PC-9 (cell line): ENCODE measurements at regions not wholly inside any gene's neighbourhood (a gene's known extent, or its start where the extent isn't known, plus 50 kb on each side); places are given as distances from the start of the nearest gene placed in this dataset.

Experiments used
- BruUV-seq: library from RNA; stranded (reverse); fragments of 400-500 nt; replicated peaks from 2 replicates; lab custom pipeline; 2021; lab: Mats Ljungman, UMichigan
- CTCF ChIA-PET: fragments of 300-600 bp; sonication (Branson Sonifier 250); formaldehyde crosslinking; loops from one replicate; lab custom pipeline; 2022; ENCODE audit warnings: antibody characterized with exemption; lab: Charles Lee
- POLR2A ChIA-PET: fragments of 300-600 bp; sonication (Branson Sonifier 250); formaldehyde crosslinking; loops from one replicate; lab custom pipeline; 2022; ENCODE audit warnings: antibody characterized with exemption; ENCODE audit not compliant: unreplicated experiment; lab: Charles Lee
- DNase-seq, 2 experiments: peaks; one replicate each; pipeline versions ENCODE4 v3.0.0 to v3.0.0-alpha.2; 2015 to 2022; ENCODE audit warnings: mixed read lengths in 1 of 2
- H2AFZ ChIP-seq: fragments of 200-600 bp; sonication (generic); 2 replicates; pipeline ENCODE4 v1.8.1; 2017; ENCODE audit warnings: antibody characterized with exemption
- H3F3A ChIP-seq: fragments of 200-600 bp; sonication (generic); 2 replicates; pipeline ENCODE4 v1.8.1; 2017; ENCODE audit warnings: antibody characterized with exemption, mild to moderate bottlenecking, low read depth; ENCODE audit not compliant: insufficient read depth
- H3K27ac ChIP-seq: fragments of 200-600 bp; sonication (generic); 2 replicates; pipeline ENCODE4 v1.6.1; 2016; ENCODE audit warnings: mixed run types
- H3K27me3 ChIP-seq: fragments of 200-600 bp; sonication (generic); 2 replicates; pipeline ENCODE4 v1.6.1; 2016; ENCODE audit warnings: low read depth, mixed run types; ENCODE audit not compliant: insufficient read depth
- H3K36me3 ChIP-seq: fragments of 200-600 bp; sonication (generic); 2 replicates; pipeline ENCODE4 v1.6.1; 2016; ENCODE audit warnings: low read depth, mixed run types
- H3K4me1 ChIP-seq: fragments of 200-600 bp; sonication (generic); replicated peaks from 2 replicates; pipeline ENCODE4 v1.6.1; 2016; ENCODE audit warnings: mixed run types; ENCODE audit not compliant: insufficient read depth
- H3K4me2 ChIP-seq: fragments of 200-600 bp; sonication (generic); 2 replicates; pipeline ENCODE4 v1.6.1; 2017; ENCODE audit warnings: mixed run types
- H3K4me3 ChIP-seq: fragments of 200-600 bp; sonication (generic); 2 replicates; pipeline ENCODE4 v1.6.1; 2016; ENCODE audit warnings: mixed run types
- H3K79me2 ChIP-seq: fragments of 200-600 bp; sonication (generic); 2 replicates; pipeline ENCODE4 v1.6.1; 2017; ENCODE audit warnings: low read depth, mixed run types
- H3K9me2 ChIP-seq: fragments of 200-600 bp; sonication (generic); 2 replicates; pipeline ENCODE4 v1.8.1; 2017; ENCODE audit warnings: mild to moderate bottlenecking; ENCODE audit not compliant: insufficient read depth
- H3K9me3 ChIP-seq: fragments of 200-600 bp; sonication (generic); 2 replicates; pipeline ENCODE4 v1.8.1; 2016; ENCODE audit warnings: low read depth; ENCODE audit not compliant: insufficient read depth
- H4K20me1 ChIP-seq: fragments of 200-600 bp; sonication (generic); 2 replicates; pipeline ENCODE4 v1.8.1; 2017; ENCODE audit not compliant: insufficient read depth
- EZH2 ChIP-seq: fragments of 200-600 bp; sonication (generic); IDR thresholded peaks from 2 replicates; pipeline ENCODE4 v1.8.0; 2017; ENCODE audit warnings: antibody characterized with exemption, low read depth
- intact Hi-C: fragments of 100-400 bp; cut with micrococcal nuclease; formaldehyde crosslinking; loops from one replicate; pipeline ENCODE4 v1.10.0; 2022; ENCODE audit not compliant: unreplicated experiment
- TF ChIP-seq, protein P1 (sequence below): fragments of 200-600 bp; sonication (generic); conservative IDR thresholded peaks from 2 replicates; pipeline ENCODE4 v1.6.1; 2017; ENCODE audit warnings: mixed run types, antibody characterized with exemption, mild to moderate bottlenecking, moderate library complexity

DNA sequence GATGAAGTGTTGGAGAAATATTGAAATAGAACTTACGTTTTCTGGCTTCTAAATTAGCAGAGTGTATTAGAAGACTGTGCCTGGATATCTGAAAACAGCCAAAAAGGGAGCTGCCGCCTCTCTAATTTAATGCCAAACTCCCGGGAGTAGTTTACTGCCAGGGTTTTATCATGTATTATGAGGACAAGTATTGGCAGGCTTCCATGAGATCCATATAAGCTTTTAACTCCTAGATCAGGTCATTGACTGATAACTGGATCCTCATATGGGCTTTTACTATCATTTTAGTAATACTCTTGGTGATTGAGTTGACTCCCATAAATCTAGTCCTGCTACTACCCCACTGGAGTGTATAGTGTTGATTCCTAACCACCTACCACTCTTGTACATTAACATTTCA, 178.4 kb upstream of the CXADR start:
- Histone ChIP-seq H3K4me2 (no peak overlapping the region), H3K4me1 (no peaks in the 10 kb centered on the region), H3F3A (no peaks in the 10 kb centered on the region), H3K9me3 (no peaks in the 10 kb centered on the region), H3K9me2 (no peaks in the 10 kb centered on the region), H2AFZ (no peak overlapping the region), H3K27ac (no peak overlapping the region), H3K4me3 (no peak overlapping the region), H3K27me3 (peaks cover 9% of the 10 kb centered on the region; the same call in 1 of the 2 replicates), H3K36me3 (no peaks in the 10 kb centered on the region), H3K79me2 (no peaks in the 10 kb centered on the region), H4K20me1 (no peaks in the 10 kb centered on the region)
- ChIA-PET CTCF (no interaction called here), POLR2A (no interaction called here)
- DNase-seq: no peak
- BruUV-seq: no TSS peak
- intact Hi-C loops: no loop called here
- no peak for TF ChIP-seq EZH2

DNA sequence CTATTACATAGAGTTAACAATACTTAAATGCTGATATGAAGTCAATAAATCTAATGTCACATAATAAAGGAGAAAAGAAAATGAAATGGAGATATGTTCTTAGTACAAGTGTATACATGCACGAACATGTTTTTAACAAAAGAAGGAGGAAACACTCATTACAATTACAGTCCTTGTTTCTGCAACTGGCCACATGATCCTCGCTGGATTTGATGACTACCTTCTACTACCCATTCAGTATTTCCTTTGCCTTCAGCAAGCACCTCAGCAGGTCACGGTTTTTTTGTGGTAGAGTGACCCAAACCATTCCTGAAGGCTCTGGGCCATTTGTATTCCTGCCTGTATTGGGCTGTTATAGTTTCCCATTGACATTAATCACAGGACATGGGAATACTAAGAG, 172.8 kb upstream of the CXADR start:
- Histone ChIP-seq H3K4me1 (no peaks in the 10 kb centered on the region), H2AFZ (no peak overlapping the region), H3K9me2 (no peaks in the 10 kb centered on the region), H3K27ac (no peak overlapping the region), H3K4me2 (no peak overlapping the region), H3K4me3 (no peak overlapping the region), H4K20me1 (no peaks in the 10 kb centered on the region), H3K36me3 (no peaks in the 10 kb centered on the region), H3F3A (no peaks in the 10 kb centered on the region), H3K79me2 (no peaks in the 10 kb centered on the region), H3K9me3 (no peaks in the 10 kb centered on the region), H3K27me3 (0 out of 2 replicates have a peak, but pooled peaks cover 3% of the 10 kb centered on the region)
- POLR2A ChIA-PET: no interaction called here
- BruUV-seq: no TSS peak
- DNase-seq: no peak
- intact Hi-C loops: no loop called here
- CTCF ChIA-PET: no interaction called here
- TF ChIP-seq, protein P1, sequence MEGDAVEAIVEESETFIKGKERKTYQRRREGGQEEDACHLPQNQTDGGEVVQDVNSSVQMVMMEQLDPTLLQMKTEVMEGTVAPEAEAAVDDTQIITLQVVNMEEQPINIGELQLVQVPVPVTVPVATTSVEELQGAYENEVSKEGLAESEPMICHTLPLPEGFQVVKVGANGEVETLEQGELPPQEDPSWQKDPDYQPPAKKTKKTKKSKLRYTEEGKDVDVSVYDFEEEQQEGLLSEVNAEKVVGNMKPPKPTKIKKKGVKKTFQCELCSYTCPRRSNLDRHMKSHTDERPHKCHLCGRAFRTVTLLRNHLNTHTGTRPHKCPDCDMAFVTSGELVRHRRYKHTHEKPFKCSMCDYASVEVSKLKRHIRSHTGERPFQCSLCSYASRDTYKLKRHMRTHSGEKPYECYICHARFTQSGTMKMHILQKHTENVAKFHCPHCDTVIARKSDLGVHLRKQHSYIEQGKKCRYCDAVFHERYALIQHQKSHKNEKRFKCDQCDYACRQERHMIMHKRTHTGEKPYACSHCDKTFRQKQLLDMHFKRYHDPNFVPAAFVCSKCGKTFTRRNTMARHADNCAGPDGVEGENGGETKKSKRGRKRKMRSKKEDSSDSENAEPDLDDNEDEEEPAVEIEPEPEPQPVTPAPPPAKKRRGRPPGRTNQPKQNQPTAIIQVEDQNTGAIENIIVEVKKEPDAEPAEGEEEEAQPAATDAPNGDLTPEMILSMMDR: no peak
- no peak for TF ChIP-seq EZH2

- intact Hi-C loops: no loop called here
- Histone ChIP-seq H3K36me3 (no peaks in the 10 kb centered on the region), H4K20me1 (no peaks in the 10 kb centered on the region), H3K79me2 (no peaks in the 10 kb centered on the region), H3K4me3 (no peak overlapping the region), H3K27me3 (no peaks in the 10 kb centered on the region), H2AFZ (no peak overlapping the region), H3F3A (no peaks in the 10 kb centered on the region), H3K4me2 (no peak overlapping the region), H3K9me2 (no peaks in the 10 kb centered on the region), H3K9me3 (no peaks in the 10 kb centered on the region), H3K27ac (no peak overlapping the region), H3K4me1 (no peaks in the 10 kb centered on the region)
- ChIA-PET POLR2A (no interaction called here), CTCF (no interaction called here)
- no TSS peak for BruUV-seq
- TF ChIP-seq EZH2: no peak
- TF ChIP-seq, protein P1: no peak
- no peak for DNase-seq
Observed at GRCh38 chr21:17343055-17343454, 169.8 kb upstream of the CXADR start.

DNA sequence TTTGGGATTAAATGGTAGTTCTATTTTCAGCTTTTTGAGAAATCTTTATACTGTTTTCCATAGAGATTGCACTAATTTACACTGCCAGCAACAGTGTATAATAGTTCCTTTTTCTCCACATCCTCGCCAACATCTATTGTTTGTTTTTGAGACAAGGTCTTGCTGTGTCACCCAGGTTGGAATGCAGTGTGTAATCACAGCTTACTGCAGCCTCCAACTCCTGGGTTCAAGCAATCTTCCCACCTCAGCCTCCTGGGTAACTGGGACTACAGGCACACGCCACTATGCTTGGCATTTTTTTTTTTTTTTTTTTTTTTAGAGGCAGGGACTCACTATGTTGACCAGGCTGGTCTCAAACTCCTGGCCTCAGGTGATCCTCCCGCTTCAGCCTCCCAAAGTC, 164.5 kb upstream of the CXADR start:
- H3K27me3 ChIP-seq: no peaks in the 10 kb centered on the region
- H3K36me3 ChIP-seq: no peaks in the 10 kb centered on the region
- H3K9me2 ChIP-seq: no peaks in the 10 kb centered on the region
- H3K9me3 ChIP-seq: 0 out of 2 replicates have a peak, but pooled peaks cover 2% of the 10 kb centered on the region
- no peaks in the 10 kb centered on the region for H4K20me1 ChIP-seq
- intact Hi-C loops: no loop called here
- H3K4me3 ChIP-seq: no peak overlapping the region
- H3K79me2 ChIP-seq: no peaks in the 10 kb centered on the region
- no peak overlapping the region for H2AFZ ChIP-seq
- no peak overlapping the region for H3K4me2 ChIP-seq
- ChIA-PET CTCF (no interaction called here), POLR2A (no interaction called here)
- H3F3A ChIP-seq: no peaks in the 10 kb centered on the region
- DNase-seq: no peak
- TF ChIP-seq EZH2: no peak
- no TSS peak for BruUV-seq
- no peaks in the 10 kb centered on the region for H3K4me1 ChIP-seq
- no peak overlapping the region for H3K27ac ChIP-seq
